GM21526 (cell line): ENCODE measurements at regions not wholly inside any gene's neighbourhood (a gene's known extent, or its start where the extent isn't known, plus 50 kb on each side); places are given as distances from the start of the nearest gene placed in this dataset.

Source experiments
- ATAC-seq: cut with Tn5 transposase; IDR thresholded peaks from one replicate; pipeline ENCODE4 v1.9.1; 2021; ENCODE audit warnings: moderate library complexity; ENCODE audit not compliant: unreplicated experiment, low FRiP score

DNA sequence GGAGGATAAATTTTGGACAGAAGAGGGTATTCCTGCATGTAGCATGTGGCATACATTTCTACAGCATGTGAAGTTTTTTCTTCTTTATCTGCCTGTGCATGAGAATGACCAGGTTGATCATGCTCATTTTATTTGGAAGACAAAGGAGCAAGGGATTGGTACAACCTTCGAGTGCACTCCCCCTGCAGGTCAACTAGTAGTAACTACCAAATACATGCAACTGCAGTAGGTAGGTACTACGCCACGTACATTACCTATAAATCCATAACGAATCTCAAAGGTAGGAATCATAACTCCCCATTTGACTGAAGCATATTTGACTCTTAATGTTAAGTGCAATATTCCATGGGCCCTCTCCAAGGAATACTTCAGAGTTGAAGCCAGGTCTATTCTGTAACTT, 763.9 kb downstream of the TSN start:
- no peak for ATAC-seq

GRCh38 chr2:122519821-122520611, 764.6 kb downstream of the TSN start:
- no peak for ATAC-seq

GRCh38 chr2:122523143-122523542, 767.7 kb downstream of the TSN start:
- no peak for ATAC-seq

GRCh38 chr2:122523981-122524380, 768.5 kb downstream of the TSN start:
- no peak for ATAC-seq

DNA sequence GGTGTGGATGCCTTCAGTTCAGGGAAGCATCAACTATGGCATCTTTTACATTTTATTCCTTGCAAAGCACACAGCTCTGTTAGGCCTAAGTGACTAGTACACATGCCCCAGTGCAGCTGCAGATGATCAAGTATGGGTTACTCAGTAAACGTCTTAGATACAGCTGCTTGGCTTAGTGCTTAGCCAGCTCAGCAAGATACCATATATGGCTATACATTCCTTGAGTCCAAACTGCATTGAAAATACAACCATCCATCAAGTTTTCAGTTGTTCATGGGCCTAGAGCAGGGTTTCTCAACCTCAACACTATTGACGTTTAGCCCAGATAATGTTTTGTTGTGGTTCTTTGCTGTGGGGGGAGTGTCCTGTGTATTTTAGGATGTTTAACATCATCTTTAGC, 769.9 kb downstream of the TSN start:
- no peak for ATAC-seq

GRCh38 chr2:122528061-122528460, 772.6 kb downstream of the TSN start:
- ATAC-seq = no peak

- no peak for ATAC-seq
These were observed 773.7 kb downstream of the TSN start for GRCh38 chr2:122528958-122529705.

GRCh38 chr2:122530814-122531213, 775.4 kb downstream of the TSN start:
- no peak for ATAC-seq

- no peak for ATAC-seq
These were observed 776.0 kb downstream of the TSN start for GRCh38 chr2:122531290-122532071.

DNA sequence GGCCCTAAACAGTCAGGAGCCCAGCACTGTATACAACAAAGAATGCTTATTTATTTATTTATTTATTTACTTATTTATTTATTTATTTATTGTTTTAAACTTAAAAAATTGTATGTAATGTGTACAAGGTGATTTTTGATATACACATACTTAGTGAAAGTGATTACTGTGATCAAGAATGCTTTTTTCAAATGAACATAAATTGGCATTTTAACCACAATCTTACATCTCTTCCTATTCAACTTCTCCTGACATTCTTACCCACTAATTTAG, 776.6 kb downstream of the TSN start:
- no peak for ATAC-seq

GRCh38 chr2:122532481-122532880, 777.0 kb downstream of the TSN start:
- ATAC-seq = no peak

DNA sequence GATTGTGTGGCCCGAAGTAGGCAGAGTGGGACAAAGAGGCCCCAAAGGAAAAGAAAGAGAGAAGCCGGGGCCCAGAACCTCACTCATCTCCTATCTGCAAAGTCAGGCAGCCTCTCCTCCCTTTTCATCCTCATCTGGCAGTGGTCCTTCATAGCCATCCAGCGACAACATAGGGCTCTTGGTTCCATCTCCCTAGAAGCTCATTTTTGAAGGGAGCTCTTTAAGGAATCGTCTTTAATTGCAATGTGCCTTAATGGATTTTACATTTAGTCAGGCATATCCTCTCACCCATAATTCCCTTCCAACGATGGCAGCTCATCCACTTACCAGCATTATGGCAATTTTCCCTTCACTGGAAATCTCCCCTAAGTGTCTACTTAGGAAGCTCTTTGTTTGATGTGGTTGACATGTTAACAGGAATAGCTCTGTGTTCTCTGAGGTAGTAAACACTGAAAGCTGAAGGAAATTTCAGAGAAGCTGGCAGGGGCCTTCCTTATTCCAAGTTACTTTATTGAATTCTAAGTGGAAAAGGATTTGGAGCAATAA, 780.6 kb downstream of the TSN start:
- no peak for ATAC-seq

- no peak for ATAC-seq
These were observed 783.9 kb downstream of the TSN start for GRCh38 chr2:122539311-122539710.

- ATAC-seq = no peak
These were observed 784.5 kb downstream of the TSN start for GRCh38 chr2:122539920-122540319.

DNA sequence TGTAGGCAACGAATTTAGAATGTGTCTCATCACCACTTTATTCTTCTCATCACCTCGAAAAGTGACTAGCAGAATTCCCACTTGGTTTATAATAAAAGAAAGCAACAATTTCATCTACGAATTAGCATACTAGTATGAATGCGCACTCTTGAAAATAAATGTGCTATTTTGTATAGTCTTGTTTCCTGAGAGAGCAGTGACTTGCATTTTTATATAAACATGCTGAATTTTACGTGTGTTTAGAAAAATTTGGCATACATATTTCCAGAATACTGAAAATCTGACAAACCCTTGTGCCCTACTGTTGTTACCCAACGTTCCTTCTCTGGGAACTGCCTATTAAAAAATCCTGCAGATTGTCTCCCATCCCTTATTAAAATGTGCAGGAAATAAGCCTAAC, 786.8 kb downstream of the TSN start:
- ATAC-seq = no peak

DNA sequence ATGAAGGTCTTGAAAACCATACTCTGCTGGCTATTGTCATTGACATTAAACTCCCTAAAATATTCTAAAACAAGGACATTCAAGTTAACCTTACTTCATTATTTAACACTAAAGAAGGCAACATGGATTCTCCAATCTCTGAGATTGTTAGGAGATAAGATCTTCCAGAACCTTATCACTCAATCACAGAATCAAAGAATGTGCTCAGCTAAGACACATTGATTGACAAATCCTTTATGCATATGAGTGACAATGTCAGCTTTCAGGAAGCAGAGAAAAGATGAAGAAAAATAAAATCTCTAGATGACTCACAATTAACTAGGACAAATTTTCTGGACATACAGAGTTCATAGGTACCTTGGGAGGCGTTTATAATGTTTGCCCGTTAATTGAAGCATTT, 787.2 kb downstream of the TSN start:
- no peak for ATAC-seq

DNA sequence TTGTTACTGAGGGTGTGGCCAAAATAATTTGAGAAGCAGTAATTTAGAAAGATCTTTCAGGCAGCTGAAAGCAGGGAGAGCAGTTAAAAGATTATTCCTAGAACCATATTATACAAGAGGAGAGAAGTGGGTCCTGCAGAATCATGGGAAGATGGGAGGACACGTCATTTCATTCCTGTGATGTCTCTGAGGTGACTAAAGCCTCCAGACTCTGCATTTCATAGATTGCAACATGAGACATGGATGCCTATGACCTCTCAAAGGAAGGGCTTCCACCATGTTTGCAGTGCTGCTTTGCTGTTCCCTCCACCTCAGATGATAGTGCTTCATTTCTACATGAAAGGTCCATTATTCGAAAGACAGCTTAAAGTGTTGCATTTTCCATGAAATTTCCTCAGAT, 788.4 kb downstream of the TSN start:
- no peak for ATAC-seq

DNA sequence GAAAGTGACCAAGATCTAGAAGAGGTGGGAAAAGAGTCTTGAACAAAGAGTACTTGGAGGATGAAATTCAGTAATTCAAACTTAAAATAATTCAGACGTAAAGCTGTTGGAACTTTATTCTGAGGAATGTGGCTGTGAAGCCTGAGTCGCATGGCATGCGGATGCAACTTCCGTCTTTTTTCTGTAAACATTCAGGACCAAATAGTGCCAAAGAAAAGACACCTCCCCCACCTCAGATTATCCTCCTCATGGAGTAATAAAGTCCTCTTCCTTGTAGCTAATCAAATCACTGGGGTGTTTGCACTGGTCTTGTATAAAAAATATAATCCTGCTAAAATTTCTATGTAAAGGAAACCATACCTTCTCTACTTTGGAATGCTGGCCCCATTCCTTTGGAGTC, 790.4 kb downstream of the TSN start:
- no peak for ATAC-seq

DNA sequence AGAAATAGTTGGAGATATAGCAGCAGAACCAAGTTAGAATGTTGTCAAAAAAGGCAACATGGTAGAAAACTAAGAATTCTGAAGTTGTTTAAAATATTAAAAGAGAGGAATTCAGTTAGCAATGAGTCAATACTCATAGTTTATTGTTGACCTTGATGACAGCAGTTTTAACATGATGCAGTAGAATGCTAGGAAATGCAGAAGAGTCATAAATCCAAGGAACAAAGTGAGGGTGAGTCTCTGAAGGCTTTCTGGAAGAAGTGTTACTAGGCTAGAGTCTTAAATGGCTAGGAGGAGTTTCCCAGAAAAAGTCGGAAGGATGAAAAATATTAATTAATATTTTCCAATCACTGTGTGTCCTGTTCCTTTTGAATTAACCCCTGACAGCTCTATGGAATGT, 807.3 kb downstream of the TSN start:
- ATAC-seq = no peak

DNA sequence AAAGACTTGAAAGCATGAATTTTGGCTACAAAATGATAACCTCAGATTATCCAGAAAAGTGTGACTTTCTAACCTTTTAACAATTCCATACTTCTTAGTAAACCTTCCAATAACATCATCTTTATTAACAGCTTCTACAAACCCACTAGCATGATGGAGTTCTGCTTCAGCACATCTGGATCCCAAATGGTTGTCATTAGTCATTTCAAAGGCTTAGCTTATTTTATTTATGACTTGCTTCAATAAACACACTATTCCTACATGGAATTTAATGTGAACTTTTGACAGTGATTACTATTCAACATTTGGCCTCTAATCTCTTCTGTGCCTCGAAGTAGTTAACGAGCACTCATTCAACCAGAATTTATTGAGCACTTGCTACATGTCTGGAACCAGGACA, 808.3 kb downstream of the TSN start:
- no peak for ATAC-seq

DNA sequence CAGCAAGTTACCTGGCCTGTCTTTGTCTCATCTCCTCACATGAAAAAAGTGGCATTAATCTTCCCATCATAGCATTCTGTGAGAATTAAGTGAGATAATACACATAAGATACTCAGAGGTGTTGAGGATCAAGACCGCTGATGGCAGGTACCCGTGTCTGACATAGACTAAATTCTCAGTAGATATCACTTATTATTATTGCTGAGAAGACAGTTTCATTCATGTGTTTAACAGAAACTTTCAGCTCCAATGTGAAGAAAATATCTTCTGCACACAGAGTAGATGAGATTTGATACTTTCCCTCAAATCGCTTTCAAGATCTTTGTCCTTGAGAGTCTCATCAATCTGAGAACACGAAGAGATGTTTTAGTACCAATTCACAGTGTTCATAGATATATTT, 809.4 kb downstream of the TSN start:
- ATAC-seq = no peak
